Colon (tissue), 2 donors: ENCODE measurements at regions not wholly inside any gene's neighbourhood (a gene's known extent, or its start where the extent isn't known, plus 50 kb on each side); places are given as distances from the start of the nearest gene placed in this dataset.
"Not testable (repeated sequence)": the region's sequence is repeated elsewhere in the genome, so short reads cannot be mapped to it uniquely, and the experiment has no call there.

Source experiments
- FAIRE-seq: peaks from 2 replicates; lab custom pipeline; 2012; peaks lifted over from hg19 to GRCh38; lab: Jason Lieb, UNC
- donor health status: control.
- donor health status: control.

DNA sequence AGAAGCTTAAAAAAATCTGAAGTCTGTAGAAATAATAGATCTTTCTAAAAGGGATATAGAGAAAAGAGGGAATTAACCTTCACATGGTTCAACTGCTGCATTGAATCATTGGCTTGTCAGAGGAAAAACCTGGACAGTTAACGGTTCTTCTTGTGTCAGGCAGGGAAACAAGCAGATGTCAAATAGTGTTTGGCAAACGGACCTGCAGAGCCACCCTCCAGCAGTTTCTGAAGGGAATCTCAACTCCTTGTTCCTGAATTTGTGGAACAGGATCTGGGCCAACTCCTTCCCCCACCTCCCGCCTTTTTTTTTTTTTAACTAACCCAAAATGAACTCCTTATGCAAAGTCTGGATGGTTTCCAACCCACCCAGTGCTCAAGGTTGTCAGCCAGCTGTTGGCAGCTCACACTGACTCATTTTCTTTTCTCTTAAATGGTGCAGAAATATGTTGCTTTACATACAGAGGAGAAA is 187.3 kb downstream of the CAND1 start:
- no peak for FAIRE-seq

DNA sequence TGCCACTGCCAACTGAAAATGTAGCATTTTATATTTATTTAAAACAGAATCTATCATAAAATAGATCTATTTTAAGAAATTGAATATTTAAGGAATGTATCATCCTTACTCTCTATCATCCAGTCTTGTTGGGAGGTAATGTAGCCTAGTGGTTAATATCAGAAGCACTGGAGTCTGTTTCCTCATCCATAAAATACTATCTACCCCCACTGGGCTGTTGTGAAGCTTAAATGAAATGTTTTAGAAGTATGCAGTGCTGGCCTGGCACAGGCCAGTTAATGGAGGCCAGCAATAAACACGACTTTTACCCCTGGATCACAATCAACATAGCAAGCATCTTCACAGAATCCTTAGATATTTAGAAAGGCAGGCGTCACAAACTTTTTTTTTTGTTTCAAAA is 188.0 kb downstream of the CAND1 start:
- no peak for FAIRE-seq

DNA sequence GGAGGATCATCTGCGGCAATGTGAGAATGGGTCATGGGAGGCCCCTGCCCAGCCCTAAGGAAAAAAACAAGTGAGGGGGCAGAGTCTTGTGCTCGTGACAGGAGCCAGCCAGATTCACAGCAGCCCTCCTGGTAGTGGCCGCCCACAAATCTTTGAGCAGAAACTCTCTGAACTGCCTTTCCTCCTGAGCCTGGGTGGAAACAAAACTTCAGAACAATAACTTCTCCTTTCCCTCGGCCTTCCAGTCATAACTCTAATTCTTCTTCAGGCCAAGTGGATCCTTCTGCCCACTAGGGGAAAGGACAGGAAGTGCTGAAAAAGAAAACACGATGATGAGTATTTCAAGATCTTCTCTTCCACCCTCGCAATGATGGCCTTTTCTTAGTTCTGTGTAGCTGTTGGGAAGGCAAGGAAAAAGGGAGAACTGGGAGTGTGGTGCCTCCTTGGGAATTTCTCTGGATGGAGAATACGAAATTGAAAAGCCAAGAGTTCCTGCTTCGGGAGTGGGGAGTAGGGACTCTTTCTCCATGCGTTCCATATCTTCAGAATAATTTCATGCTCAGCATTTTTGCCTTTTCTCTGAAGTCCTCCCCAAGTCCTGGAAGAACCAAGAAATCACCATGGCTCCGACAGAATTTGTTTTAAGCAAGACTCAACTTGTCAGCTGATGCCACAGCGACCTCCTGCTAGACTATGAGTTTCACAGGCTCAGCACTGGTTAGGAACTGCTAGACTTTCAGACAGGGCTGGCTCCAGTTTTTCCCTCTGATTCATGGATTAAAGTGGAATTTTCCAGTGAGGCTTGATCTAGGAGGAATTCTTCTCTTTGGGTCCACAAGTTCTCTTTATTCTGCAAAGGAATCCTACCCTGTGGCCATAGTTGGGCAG is 188.9 kb downstream of the CAND1 start:
- no peak for FAIRE-seq

GRCh38 chr12:67459173-67459572 is 189.4 kb upstream of the DYRK2 start:
- no peak for FAIRE-seq

DNA sequence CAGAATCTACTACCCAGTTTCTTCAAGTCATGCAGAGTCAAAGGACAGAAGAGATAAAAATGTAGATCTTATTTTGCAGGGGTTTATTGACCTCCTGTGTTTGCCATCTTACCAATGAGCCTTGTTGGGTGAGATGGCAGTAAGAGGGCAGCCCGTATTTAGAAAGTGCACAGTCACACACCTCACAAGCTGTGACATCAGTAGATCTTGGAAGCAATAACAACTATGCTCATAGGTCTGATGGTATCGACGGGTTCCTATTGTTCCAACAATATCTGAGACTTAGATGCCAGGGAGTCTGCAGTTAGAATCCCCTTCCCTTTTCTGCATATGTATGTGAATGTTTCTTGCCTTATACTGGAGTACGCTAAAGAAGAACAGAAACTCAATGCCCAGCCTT is 189.0 kb upstream of the DYRK2 start:
- FAIRE-seq, result no peak

- no peak for FAIRE-seq
These were observed 188.2 kb upstream of the DYRK2 start for GRCh38 chr12:67460388-67460787.

GRCh38 chr12:67468549-67469245 is 179.8 kb upstream of the DYRK2 start:
- no peak for FAIRE-seq

DNA sequence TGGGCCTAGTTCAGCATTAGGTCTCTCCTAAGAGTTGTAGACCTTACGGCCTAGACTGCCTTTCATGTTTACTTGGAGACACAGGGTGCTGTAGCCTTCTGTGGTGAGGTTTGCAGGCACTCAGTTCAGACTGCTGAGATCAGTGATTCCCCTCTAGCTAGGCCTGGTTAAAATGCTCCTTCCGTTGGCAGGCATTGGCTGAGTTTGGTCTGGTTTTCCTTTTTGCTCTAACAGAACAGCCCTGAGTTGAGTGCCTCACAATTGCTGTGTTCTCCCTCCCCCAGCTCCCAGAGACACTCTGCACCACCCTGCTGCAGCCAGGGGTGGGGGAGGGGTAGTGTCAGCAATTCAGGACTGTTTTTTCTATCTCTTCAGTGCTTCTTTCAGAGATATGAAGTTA is 178.9 kb upstream of the DYRK2 start:
- no peak for FAIRE-seq

- FAIRE-seq, result no peak
These were observed 176.7 kb upstream of the DYRK2 start for GRCh38 chr12:67471810-67472209.

DNA sequence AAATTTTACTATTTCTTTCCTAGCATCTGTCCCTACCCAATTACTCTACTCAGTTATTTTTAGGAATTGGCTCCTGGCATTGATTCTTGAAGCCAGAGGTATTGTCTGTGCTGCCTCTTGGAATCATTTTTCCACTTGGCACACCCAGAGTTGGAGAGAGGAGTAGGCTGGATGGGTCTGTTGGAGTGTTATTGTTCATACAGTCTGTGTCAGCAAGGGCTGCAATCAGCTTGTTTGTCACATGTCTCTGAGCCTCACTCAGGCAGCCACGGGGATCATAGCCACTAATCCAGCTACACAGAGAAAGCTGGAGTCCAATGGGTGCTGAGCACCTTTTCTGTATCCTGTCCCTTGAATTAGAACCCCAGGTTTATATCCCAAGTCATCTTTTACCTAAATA is 176.0 kb upstream of the DYRK2 start:
- FAIRE-seq, result no peak

DNA sequence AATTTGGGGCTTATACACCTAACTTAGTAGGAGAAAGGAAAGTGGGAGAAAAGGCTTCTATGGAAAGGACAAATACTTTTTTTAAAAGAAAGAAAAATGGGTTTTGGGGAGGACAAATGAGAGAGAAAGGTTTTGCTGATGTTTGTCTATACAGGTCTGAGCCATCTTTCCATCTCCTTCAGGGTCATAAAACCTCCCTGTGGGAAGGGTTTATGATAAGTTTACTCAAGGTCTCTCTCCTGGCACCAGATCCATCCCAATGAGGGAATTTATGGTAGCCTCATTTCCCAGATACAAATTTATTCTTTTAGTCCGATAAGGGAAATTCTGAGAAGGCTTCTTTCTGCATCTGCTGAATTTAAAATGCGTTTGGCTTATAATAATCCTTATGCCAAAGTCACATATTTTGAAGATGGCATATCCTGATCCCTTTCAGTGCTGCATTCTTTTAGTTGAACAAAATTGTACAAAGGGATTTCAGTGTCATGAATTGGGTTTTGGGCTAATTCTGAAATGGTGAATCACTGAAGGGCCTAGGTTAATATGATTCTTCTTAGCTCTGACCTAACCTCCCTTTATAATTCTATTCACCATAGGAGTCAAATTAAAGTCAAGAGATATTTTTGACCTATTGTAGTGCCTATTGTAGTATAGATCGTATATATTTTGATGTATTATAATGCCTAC is 173.5 kb upstream of the DYRK2 start:
- FAIRE-seq, result no peak

- FAIRE-seq, result no peak
These were observed 172.8 kb upstream of the DYRK2 start for GRCh38 chr12:67475725-67476124.

DNA sequence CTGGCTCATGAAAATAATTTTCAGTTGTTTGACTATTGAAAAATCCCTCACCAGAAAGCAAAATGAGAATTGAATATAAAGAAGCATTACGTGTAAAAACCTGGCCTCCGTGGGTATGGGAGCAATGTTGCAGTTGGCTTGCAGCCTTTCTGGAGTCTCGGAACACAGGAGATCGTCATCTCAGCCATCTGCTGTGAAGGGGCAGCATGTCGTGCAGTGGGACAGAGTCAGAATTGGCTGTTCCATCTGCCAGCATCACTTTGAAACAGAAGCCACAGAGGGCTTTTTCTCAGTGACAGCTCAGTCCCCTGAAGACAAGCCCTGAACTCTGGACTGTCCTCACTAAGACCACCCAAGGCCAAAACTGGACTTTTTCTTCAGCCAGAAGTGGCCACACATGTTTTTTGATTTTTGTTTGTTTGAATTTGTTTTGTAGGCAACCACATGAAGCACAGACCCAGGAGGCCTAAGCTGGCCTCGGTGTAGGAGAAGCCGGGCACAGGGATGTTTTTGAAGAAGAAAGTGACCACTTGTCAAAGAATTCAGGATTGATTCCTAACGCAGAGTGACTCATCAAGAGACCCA is 170.8 kb upstream of the DYRK2 start:
- no peak for FAIRE-seq

GRCh38 chr12:67482751-67483661 is 165.5 kb upstream of the DYRK2 start:
- FAIRE-seq, result no peak

- FAIRE-seq, result no peak
These were observed 164.5 kb upstream of the DYRK2 start for GRCh38 chr12:67483871-67484554.

DNA sequence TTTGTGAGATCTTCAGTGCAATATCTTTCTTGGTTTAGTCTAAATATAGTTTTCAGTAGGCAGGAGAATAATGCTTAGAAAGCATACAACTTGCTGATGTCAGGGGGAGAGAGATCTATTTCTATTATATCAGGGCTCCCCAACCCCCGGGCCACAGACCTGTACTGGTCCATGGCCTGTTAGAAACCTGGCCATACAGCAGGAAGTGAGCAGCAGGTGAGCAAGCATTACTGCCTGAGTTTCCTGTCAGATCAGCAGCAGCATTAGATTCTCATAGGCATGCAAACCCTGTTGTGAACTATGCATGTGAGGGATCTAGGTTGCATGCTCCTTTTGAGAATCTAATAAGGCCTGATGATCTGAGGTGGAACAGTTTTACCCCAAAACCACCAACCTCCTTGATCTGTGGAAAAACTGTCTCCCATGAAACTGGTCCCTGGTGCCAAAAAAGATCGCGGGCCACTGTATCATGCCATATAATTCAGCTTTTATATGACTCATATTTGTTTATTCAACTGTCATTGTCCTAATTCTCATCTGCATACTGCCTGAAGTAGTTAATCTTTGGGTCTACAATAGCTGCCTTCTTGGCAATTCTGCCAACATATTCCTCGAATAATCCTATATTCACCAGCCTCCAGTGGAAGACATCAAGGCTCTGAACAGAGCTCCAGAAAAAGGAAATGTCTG is 163.6 kb upstream of the DYRK2 start:
- FAIRE-seq, result no peak

DNA sequence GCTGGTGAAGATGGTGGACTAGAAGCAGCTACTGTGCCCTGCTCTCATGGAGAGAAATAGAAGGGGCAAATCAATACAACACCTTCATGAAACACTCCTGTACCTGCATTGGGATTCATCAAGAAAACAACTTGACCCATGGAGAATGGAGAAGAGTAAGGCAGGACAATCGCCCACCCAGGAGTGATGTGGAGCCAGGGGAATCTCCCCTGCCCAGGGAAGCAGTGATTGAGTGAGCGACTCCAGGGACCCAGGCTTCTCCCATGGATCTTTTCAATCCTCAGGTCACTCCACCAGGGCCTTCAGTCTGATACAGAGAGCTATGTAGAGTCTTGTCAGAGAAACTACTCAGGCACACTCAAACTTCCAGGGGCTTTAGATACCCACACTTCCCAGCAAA is 161.9 kb upstream of the DYRK2 start:
- no peak for FAIRE-seq

GRCh38 chr12:67488349-67488748 is 160.2 kb upstream of the DYRK2 start:
- FAIRE-seq, result not testable (repeated sequence)

DNA sequence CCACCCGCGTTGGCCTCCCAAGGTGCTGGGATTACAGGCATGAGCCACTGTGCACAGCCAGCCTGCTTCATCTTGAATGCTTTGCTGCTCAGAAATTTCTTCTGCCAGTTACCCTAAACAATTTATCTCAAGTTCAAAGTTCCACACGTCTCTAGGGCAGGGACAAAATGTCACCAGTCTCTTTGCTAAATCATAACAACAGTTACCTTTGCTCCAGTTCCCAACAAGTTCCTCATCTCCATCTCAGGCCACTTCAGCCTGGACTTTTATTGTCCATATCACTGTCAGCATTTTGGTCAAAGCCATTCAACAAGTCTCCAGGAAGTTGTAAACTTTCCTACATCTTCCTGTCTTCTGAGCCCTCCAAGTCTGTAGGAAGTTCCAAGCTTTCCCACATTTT is 159.5 kb upstream of the DYRK2 start:
- FAIRE-seq, result no peak

GRCh38 chr12:67496581-67496980 is 152.0 kb upstream of the DYRK2 start:
- no peak for FAIRE-seq
